C4-2B (cell line): ENCODE measurements at regions not wholly inside any gene's neighbourhood (a gene's known extent, or its start where the extent isn't known, plus 50 kb on each side); places are given as distances from the start of the nearest gene placed in this dataset.

ENCODE experiments used
- H3K27ac ChIP-seq: fragments of 450-650 bp; 2 replicates; pipeline ENCODE4 v1.5.1; 2017
- CTCF ChIP-seq: fragments of 450-650 bp; conservative IDR thresholded peaks from 2 replicates; pipeline ENCODE4 v1.5.1; 2017; ENCODE audit warnings: mild to moderate bottlenecking
- ZFX ChIP-seq: fragments of 450-650 bp; IDR thresholded peaks from 2 replicates; pipeline ENCODE4 v1.6.1; 2017

- no peak overlapping the region for H3K27ac ChIP-seq
- TF ChIP-seq ZFX (no peak), CTCF (peak; percentile 93)
Measured at GRCh38 chr6:156564127-156564806, 212.9 kb upstream of the ARID1B start.

- no peak for TF ChIP-seq ZFX
- no peak for TF ChIP-seq CTCF
- no peak overlapping the region for H3K27ac ChIP-seq
Measured at GRCh38 chr6:156563714-156564113, 213.5 kb upstream of the ARID1B start.

- TF ChIP-seq ZFX: no peak
- no peak for TF ChIP-seq CTCF
- H3K27ac ChIP-seq: no peak overlapping the region
Measured at GRCh38 chr6:156562636-156563035, 214.5 kb upstream of the ARID1B start.

- TF ChIP-seq CTCF: no peak
- no peak for TF ChIP-seq ZFX
- no peak overlapping the region for H3K27ac ChIP-seq
Measured at GRCh38 chr6:156562019-156562418, 215.2 kb upstream of the ARID1B start.

DNA sequence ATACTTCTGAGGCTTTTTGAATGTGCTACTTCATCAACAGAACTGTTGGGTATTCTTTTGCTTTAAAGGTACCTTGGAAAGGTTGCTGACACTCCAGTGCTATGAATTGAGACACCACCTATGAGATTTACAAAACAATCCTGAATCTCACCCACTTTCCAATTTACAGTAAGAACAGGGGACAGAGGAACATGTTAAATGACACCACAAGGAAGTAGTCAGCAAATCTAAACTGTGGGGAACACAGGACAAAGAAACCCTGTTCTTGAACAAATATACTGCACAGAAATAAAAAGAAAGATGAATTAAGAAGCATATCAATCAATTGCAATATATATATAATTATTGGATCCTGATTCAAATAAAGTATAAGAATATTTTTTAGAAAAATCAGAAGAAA, 216.7 kb upstream of the ARID1B start:
- H3K27ac ChIP-seq: no peak overlapping the region
- TF ChIP-seq ZFX (no peak), CTCF (no peak)

- TF ChIP-seq CTCF (no peak), ZFX (no peak)
- no peak overlapping the region for H3K27ac ChIP-seq
Measured at GRCh38 chr6:156559162-156559690, 218.0 kb upstream of the ARID1B start.

DNA sequence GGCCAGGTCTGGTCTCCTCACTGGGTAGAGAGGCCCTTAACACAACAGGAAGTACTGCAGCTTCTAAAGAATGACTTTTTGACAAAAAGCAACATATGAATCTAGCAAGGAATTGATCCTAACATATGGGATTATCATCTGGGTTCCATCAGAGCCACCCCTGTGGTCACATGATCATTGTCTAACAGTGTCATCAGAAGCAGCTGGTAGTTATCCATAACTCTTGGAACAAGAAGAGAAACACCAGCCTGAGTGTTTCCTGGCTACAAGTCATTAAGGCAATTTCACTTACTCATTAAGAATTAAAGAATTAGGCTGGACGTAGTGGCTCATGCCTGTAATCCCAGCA, 219.3 kb upstream of the ARID1B start:
- TF ChIP-seq CTCF: no peak
- no peak for TF ChIP-seq ZFX
- peak overlapping the region; percentile 37; the same call in 1 of the 2 replicates for H3K27ac ChIP-seq
